HG03571 (cell line): ENCODE measurements at regions not wholly inside any gene's neighbourhood (a gene's known extent, or its start where the extent isn't known, plus 50 kb on each side); places are given as distances from the start of the nearest gene placed in this dataset.
A peak's percentile ranks its signal among the peaks of the same experiment; 100 is the strongest.
"Not testable (repeated sequence)": the region's sequence is repeated elsewhere in the genome, so short reads cannot be mapped to it uniquely, and the experiment has no call there.

Experiments used
- ATAC-seq: cut with Tn5 transposase; IDR thresholded peaks from one replicate; pipeline ENCODE4 v1.9.1; 2021; ENCODE audit not compliant: unreplicated experiment

DNA sequence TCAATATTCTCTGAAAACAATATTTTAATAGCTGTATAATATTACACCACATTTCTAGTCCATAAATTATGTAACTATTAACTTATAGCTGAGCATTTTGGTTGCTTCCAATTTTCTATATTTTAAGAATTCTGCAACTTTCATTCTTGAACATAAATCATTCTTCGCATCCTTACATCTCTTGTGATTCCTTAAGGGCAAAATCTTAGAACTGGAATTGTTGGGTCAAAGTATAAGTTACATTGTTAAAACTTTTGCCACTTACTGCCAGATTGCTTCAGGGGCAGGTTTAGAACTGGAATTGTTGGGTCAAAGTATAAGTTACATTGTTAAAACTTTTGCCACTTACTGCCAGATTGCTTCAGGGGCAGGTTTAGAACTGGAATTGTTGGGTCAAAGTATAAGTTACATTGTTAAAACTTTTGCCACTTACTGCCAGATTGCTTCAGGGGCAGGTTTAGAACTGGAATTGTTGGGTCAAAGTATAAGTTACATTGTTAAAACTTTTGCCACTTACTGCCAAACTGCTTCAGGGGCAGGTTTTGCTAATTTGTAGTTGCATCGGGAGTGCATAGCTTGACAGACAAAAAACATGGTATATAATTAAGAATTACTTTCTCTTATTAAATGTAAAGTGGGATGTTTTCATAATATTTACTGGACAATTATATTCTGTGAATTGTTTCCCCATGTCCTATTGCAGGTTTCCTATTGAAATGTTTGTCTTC lies 179.9 kb upstream of the OR13F1 start:
- ATAC-seq: not testable (repeated sequence)

DNA sequence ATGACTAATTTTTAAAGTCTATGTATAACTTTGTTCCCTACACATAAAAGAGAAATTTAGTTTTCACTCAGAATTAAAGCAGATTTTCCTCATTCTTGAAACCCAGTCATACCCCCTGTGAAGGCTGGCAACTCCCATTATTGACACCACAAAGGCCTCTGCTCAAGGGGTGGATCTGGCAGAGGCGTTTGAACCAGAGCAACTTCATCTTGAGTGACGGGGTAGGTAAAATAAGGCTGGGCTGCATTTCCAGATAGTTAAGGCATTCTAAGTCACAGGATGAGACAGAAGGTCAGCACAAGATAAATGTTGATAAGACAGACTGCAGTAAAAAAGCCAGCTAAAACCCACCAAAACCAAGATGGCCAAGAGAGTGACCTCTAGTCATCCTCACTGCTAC lies 177.2 kb upstream of the OR13F1 start:
- no peak for ATAC-seq

DNA sequence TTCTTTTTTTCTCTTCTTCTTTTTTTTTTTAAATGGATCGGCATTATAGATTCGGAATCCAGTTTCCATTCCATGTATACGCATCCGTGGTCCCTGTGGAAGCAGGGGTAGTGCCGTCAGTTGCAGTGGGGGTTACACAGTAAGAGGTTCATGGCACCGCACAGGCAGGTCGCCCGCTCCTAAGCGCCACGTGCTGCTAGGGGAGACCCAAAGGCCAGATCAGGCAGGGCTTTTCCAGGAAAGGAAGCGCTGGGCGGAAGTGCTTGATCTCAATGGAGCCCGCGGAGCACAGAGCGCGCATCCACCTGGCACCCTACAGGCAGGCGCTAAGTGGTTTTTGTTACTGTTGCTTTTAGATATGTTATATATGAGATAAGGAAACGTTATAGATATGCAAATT lies 174.8 kb upstream of the OR13F1 start:
- no peak for ATAC-seq

DNA sequence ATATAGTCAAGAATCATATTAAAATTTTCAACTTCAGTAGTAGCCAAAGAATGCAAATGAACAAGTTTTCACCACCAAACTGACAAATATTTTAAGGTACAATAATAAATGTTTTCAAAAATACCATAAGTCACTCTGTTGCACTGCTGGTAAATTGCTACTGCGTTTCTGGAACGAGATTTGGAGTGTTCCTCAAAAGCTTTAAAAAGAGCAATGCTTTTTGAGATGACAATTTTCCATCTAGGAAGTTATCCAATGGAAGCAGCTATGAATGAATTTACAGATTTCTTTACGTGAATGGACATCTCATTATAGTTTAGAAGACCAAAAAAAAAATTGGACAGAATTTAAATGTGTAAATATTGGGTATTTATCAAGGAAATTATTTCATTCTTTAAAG lies 173.2 kb upstream of the OR13F1 start:
- ATAC-seq: no peak

DNA sequence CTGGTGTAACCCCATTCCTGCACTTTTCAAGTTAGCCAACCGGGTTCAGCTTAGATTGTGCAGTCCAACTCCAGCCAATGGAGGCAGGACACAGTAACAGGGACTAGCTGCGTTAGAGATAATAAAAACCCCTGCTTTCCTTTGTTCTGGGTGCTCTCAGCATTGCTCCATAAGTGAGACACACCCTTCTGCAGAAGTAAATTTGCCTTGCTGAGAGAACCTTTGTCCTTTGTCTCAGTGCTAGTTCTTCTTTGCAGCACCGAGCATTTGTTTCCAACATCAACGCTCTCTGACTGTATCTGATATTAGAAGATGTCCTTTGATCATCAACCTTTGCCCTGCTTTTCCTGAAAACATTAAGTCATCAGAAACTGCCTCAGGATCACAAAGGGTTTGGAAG lies 169.5 kb upstream of the OR13F1 start:
- no peak for ATAC-seq

DNA sequence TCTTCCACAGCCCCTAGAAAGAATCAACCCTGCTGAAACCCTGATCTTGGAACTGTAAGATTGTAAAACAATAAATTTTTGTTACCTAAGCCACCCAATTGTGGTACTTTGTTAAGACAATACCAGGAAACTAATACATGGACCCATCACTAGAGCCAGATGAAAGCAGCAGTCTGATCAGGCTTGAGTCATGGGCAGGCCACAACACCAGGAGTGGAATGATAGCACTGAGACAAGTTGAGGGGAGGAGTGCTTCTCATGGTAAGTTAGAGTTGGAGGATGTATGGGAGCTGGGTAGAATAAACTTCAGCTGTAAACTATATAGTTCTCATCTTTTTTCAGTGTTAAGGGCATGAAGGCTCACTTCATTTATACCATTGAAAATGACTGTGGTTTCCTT lies 164.4 kb upstream of the OR13F1 start:
- no peak for ATAC-seq

DNA sequence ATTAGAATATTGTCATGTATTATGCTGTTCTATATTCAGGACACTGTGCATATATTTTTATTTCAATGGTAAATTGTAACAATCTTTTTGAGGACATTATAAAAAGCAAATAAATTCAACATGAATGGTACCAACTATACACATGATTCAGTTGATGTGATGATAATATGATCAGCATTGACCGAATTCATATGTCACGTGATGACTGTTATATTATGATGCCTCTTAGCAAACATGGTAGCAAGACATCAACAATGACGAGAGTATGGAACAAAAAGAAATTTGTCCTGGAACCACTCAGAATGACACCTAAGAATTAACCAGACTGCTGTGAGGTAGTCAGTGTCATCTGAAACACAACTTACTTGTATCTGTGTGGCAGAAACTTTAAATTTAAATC lies 161.5 kb upstream of the OR13F1 start:
- ATAC-seq: no peak

DNA sequence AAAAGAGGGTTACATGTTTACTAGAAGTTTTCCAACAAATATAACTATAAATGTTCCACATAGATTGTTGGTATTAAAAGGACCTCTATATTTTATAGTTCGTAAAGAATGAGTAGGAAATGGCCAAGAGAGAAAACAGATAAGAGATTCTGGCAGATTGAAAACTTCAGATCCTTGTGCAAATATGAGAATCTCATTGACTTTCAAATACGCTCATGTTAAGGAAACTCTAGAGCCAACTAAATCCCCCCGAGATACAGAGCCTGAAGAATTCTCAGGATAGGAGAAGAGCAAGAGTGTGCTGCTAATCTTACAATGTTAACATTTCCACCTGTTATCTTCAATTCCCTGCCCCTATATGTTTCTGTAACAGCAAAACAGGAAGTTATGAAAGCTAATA lies 159.0 kb upstream of the OR13F1 start:
- no peak for ATAC-seq

DNA sequence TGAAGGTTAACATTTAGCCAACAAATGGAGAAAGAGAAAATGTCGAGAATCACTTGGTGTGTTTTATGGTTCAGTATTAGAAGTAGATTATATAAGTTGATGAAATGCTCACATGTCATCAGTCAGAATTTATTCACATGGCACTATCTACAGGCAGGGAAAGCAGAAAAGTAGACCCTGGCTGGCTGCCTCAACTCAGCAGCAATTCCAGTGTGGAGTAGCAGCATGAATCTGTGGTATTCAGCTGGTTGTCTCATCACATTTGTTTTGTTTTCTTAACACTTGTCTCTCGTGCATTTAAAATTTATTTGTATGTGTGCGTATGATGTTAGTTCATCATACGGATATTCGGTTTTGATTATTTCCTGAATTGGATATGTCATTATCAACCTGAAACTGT lies 153.5 kb upstream of the OR13F1 start:
- ATAC-seq: no peak

DNA sequence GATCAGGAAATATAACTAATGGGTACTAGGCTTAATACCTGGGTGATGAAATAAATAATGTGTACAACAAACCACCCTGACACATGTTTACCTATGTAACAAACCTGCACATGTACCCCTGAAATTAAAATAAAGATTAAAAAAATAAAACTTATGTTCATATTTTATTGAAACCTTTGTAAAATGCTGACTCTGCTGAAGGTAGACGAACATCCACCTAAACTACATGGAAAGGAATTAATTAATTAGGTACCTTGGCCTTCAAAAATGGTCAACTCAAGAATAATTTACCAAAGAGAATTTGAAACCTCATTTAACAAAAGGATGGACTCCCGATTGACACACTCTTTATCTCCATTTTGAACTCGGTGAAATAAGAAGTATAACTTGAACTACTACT lies 152.3 kb upstream of the OR13F1 start:
- no peak for ATAC-seq

DNA sequence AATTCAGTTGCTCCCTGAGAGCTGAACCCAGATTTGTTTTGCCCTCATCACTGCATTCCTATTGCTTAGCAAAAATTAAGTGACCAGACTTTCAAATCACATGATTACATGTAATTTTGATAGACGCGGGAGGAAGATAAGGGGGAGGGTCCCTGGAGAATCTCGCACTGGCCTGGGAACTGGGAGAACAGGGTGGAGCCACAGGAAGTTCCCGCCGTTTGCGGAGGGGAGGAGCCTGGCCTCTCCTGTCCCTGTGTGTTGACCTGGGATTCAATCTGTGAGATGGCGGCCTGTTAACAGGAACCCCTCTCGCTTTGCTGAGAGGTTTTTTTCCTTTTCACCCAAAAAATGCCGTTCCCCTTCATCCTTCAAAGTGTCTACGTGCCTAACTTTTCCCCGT lies 142.9 kb upstream of the OR13F1 start:
- ATAC-seq: no peak

DNA sequence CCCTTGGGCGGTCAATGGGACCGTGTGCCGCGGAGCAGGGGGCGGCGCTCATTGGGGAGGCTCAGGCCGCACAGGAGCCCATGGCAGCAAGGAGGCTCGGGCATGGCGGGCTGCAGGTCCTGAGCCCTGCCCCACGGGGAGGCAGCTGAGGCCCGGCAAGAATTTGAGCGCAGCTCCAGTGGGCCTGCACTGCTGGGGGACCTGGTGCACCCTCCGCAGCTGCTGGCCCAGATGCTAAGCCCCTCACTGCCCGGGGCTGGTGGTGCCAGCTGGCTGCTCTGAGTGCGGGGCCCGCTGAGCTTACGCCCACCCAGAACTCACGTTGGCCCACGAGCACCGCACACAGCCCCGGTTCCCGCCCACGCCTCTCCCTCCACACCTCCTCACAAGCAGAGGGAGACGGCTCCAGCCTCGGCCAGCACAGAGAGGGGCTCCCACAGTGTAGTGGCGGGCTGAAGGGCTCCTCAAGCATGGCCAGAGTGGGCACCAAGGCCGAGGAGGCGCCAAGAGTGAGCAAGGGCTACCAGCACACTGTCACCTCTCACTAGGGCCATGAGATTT lies 141.1 kb upstream of the OR13F1 start:
- no peak for ATAC-seq

DNA sequence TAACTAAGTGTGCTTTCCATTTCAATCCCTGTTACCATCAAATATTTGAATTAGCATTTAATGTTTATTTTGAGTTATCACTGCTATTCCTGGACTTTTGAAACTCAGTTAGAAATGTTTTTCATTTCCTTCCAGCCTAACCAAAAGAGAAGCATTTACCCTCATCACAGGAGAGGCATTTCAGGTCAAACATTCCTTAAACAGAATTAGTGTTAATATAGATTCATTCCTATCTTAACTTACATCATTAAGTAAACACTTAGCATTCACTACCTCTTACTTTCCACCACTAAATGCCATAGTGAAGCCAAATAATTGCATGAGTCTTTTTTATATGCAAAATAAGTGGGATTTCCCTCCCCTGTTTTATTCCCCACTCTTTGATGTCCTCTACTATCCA lies 136.6 kb upstream of the OR13F1 start:
- ATAC-seq: no peak

DNA sequence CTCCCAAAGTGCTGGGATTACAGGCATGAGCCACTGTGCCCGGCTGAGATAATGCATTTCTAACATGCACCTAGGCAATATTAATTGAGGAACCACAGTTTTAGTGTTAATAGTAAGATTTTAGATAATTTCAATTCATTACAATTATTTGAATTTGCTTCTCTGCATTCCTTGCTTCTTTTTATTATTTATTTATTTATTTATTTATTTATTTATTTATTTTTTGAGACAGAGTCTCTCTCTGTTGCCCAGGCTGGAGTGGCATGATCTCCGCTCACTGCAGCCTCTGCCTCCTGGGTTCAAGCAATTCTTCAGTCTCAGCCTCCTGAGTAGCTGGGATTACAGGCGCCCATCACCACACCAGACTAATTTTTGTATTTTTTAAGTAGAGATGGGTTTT lies 135.7 kb upstream of the OR13F1 start:
- ATAC-seq: not testable (repeated sequence)

DNA sequence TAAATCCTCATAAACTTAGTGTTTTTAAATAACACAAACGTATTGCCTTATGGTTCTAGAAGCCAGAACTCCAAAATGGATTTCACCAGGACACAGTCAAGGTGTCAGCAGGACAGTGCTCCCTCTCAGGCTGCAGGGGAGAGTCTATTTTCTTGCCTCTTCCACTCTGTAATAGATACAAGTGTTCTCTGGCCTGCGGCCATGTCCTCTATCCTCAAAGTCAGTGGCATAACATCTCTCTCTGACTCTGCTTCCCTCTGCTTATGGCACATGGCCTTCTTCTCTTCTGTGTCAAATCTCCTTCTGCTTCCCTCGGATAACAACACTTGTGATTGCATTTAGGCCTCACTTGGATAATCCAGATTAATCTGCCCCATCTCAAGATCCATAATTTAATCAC lies 129.4 kb upstream of the OR13F1 start:
- ATAC-seq: no peak

DNA sequence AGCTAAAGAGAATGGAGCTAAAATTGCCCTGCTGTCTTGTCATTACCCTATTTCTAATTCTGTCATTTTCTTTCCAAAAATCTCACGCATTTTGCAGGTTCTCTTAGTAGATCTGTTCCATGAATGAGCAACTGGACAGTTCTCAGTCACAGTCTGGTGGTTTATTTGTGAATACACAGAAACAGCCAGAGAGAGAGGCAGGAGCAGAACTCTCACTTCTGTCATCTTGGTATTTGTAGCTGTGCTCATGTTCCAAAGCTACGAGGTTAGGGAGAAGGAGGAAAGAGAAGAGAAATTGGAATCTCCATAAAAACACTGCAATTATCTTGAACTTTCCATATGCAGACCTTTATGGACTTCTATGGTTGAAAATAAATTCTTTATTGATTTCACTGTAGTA lies 118.0 kb upstream of the OR13F1 start:
- ATAC-seq: no peak

DNA sequence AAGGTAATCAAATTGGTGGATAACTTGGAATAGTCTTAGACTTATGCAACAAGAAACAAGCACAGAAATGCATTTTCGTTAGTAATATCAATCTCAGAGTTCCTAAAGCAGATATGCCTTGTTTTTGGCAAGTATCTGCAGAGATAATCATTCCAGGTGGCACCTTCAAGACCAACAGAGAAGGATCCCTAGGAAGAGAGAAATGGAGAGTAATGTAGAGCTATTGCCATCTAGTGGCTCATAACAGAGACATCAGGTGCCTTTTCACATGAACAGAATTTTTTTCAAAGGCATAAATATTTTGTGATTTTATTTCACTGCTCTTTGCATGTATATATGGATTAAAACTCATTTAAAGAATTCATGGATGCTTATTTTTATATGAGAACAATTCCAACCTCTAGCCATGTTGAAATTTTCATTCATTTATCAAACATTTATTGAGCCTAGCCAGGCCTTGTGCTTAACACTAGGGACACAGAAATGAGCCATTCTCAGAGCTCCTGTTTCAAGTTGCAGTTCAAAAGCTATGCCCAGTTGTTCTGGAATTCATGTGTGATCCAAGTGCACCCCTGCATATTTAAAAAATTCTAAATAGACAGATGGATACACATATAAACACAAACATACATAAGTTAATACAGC lies 117.5 kb upstream of the OR13F1 start:
- peak; percentile 60 for ATAC-seq

DNA sequence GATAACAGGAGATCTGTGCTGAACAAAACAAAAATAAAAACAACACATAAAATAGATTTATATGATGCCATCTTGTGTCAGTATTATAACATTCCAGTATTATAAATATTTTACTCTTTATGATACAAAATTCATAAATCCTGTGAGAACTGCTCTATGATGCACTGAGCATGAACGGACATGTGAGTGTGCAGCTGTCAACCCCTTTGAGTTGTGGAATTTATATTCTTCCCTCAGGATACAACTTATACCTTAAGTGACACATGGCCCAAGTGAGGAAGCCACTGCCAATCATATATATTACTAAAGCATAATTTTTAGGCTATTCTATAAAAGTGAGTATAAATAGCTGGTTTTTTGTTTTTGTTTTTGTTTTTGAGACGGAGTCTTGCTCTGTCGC lies 116.0 kb upstream of the OR13F1 start:
- ATAC-seq: no peak

DNA sequence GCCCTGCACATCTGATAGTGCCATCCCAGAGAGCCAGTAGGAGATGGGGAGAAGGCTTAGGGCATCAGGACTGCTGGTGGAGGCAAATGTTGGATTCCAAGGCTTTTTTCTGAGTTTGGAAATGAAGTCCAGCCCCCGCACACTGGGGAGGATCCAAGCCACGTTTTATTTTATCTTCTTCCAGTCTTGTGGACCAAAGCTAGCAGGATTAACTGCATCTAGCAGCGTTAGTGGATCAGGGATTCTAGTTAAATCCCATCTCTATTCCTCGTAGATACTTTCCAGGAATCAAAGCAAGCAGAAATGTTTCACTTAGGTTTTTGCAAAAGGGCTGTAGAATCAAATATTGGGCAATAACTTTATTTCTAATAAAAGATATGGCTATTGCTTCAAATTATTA lies 114.7 kb upstream of the OR13F1 start:
- no peak for ATAC-seq

DNA sequence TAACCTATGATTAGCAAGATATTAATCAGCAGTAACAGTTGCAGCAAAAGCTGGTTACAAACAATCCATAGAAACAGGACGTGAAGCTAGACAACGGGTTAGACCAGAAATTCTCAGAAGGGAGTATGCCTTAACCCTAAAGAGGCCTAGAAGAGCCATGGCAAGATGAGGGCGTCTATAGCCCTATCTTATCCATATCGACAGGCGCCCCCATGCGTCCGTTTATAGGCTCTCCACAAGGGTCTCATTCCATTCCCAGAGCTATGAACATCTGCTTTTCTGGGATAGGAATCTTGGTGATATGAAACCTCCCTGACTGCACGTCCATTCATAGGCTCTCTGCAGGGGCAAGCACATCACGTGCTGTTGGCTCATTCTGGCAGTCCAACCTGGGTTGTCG lies 109.2 kb upstream of the OR13F1 start:
- not testable (repeated sequence) for ATAC-seq

DNA sequence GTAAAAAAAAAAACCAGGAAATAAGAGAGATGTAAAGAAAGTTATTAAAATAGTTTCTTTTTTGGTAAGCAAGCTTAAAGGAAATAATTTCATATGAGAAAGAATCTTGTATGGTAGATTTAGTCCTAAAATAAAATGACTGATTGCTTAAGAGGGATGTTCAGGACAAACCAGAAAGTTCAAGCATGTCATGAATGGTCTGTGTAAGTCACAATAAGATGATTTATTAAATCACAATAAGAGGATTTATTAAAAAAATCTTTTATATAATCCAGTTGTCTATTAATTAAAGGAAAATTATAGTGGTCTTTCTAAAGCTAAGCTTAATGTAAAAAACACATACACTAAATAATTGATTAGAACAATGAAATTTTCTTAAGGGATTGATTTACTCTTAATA lies 91.8 kb upstream of the OR13F1 start:
- no peak for ATAC-seq

DNA sequence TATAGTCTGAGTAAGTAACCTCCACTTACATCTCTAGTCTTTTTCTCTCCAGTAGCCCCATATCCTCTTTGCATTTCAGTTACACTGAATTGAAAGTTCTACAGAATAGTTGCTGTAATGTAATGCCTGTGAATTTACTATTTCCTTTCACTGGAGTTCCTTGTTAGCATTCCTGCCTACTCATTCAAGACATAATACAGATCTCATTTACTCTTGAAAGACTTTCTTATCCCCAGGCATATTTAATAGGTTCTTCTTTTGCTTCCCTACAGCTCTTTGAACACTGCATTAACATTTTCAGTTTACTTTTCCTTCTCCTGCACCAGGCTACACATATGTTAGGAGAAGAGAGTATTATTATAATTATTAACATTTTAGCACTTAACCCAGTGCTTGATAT lies 87.6 kb upstream of the OR13F1 start:
- ATAC-seq: no peak

DNA sequence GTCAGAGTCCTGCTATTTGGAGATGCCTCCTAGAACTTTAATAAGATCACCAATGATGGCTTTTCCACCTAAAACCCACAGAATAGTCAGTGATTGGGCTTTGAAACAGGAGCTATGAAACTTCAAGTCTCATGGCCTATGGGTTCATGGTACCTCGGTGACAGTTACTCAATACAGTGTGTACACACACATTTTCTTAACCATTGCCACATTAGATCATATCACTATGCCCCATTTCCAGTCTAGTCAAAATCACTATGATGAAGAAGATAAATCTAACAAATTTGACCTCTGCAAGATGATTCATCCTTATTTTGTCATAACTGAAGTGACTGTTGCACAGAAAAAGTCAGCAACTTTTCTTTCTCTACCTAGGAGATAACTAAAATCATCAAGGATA lies 86.8 kb upstream of the OR13F1 start:
- no peak for ATAC-seq
